Fibroblast of villous mesenchyme (primary cell): ENCODE measurements at regions not wholly inside any gene's neighbourhood (a gene's known extent, or its start where the extent isn't known, plus 50 kb on each side); places are given as distances from the start of the nearest gene placed in this dataset.

Source experiments
- DNase-seq: peaks from one replicate; pipeline ENCODE4 v3.0.0-alpha.2; 2010; ENCODE audit warnings: low read depth
- H3K4me3 ChIP-seq: 2 replicates; pipeline ENCODE4 v1.5.1; 2011; ENCODE audit warnings: low read depth, mild to moderate bottlenecking, low read length
- CTCF ChIP-seq: IDR thresholded peaks from 2 replicates; pipeline ENCODE4 v1.5.1; 2012; ENCODE audit warnings: low read depth, mild to moderate bottlenecking, low read length; ENCODE audit not compliant: insufficient read depth

DNA sequence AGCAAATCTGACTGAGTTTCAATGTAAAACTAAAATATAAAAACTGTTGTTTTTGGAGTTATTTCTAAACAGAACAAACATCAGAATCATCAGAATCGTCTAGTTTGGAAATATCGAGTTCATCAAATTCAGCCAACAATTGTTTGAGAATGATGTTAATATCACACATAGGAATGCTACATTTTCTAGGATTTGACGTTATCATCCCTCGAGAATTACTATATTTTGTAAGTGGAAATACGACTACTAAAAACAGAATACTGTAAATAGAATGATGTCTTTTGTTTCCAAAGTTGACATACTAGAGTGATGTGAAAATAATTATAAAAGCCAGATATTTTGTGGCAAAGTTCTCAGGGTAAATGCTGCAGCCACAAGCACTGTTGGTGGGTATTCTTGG lies 805.9 kb downstream of the TLE1 start:
- H3K4me3 ChIP-seq: no peak overlapping the region
- TF ChIP-seq CTCF: no peak
- no peak for DNase-seq

GRCh38 chr9:80881940-80882339 lies 807.4 kb downstream of the TLE1 start:
- no peak for TF ChIP-seq CTCF
- DNase-seq: no peak
- H3K4me3 ChIP-seq: no peak overlapping the region

GRCh38 chr9:80881320-80881719 lies 808.0 kb downstream of the TLE1 start:
- DNase-seq: no peak
- no peak for TF ChIP-seq CTCF

DNA sequence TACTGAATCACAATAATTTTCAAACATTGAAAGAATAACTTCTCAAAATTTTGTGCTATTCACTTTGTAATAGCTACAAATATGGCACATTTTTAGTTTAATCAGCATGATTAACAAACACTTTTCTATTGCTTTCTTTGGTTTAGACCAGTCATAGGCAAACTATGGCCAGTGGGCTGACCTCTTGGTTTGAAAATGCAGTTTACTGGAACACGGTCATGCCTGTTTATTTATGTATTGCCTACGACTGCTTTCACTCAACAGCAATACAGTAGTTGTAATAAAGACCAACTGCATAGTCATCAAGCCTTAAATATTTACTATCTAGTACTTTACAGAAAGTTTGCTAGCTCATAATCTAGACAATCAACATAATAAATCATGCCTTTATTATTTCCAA lies 810.8 kb downstream of the TLE1 start:
- peak; percentile 58 for DNase-seq
- no peak overlapping the region for H3K4me3 ChIP-seq
- no peak for TF ChIP-seq CTCF

More at GRCh38 chr9:80881320-80881719, 808.0 kb downstream of the TLE1 start:
- no peak overlapping the region for H3K4me3 ChIP-seq

DNA sequence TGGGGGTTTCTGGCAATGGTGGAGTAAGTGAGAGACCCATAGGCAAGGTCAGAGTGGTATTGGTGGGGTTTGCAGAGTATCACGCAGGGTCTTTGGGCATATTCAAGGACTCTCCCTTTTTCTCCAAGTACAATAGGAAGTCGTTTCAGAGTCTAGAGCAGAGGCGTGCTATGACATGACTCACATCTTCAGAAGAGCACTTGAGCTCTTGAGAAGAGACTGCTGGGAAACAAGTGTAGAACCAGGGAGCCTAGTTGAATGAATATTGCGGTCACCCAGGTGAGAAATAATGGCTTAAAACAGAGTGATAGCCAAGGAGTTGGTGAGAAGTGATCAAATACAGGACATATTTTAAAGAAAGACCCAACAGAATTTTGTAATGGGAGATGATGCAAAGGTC lies 813.4 kb downstream of the TLE1 start:
- no peak for DNase-seq
- no peak for TF ChIP-seq CTCF
- H3K4me3 ChIP-seq: no peak overlapping the region

GRCh38 chr9:80874276-80874675 lies 815.1 kb downstream of the TLE1 start:
- no peak for TF ChIP-seq CTCF
- no peak overlapping the region for H3K4me3 ChIP-seq
- peak; percentile 62 for DNase-seq

GRCh38 chr9:80873861-80874260 lies 815.5 kb downstream of the TLE1 start:
- no peak overlapping the region for H3K4me3 ChIP-seq
- DNase-seq: peak; percentile 55
- no peak for TF ChIP-seq CTCF
